Fibroblast of lung (primary cell): ENCODE measurements at regions not wholly inside any gene's neighbourhood (a gene's known extent, or its start where the extent isn't known, plus 50 kb on each side); places are given as distances from the start of the nearest gene placed in this dataset.
"Not testable (repeated sequence)": the region's sequence is repeated elsewhere in the genome, so short reads cannot be mapped to it uniquely, and the experiment has no call there.

Experiments used
- DNase-seq, 2 donors: peaks; one replicate each; pipeline versions ENCODE4 v3.0.0 to v3.0.0-alpha.2; 2010; ENCODE audit warnings: low read depth in 2 of 2
- H2AFZ ChIP-seq: 2 replicates; pipeline ENCODE4 v1.5.1; 2012; ENCODE audit warnings: low read length, control low read depth, inconsistent platforms
- H3K27ac ChIP-seq: 2 replicates; pipeline ENCODE4 v1.5.1; 2011; ENCODE audit warnings: low read length, control low read depth; ENCODE audit not compliant: insufficient read depth
- H3K27me3 ChIP-seq: 2 replicates; pipeline ENCODE4 v1.5.1; 2011; ENCODE audit warnings: mild to moderate bottlenecking, low read length; ENCODE audit not compliant: control insufficient read depth, insufficient read depth
- H3K36me3 ChIP-seq: 2 replicates; pipeline ENCODE4 v1.5.1; 2011; ENCODE audit warnings: low read length; ENCODE audit not compliant: control insufficient read depth, insufficient read depth
- H3K4me1 ChIP-seq: 2 replicates; pipeline ENCODE4 v1.5.1; 2011; ENCODE audit warnings: low read length; ENCODE audit not compliant: control insufficient read depth, insufficient read depth; ENCODE audit errors: extremely low read depth
- H3K4me2 ChIP-seq: 2 replicates; pipeline ENCODE4 v1.5.1; 2011; ENCODE audit warnings: low read length, control low read depth; ENCODE audit not compliant: insufficient read depth; ENCODE audit errors: extremely low read depth
- H3K4me3 ChIP-seq, 4 experiments: fragments of 200-600 bp in 1 of 4; sonication (generic) in 1 of 4; replicated peaks in 1 of 4; 2 replicates each; pipeline ENCODE4 v1.5.1; 2011 to 2016; ENCODE audit warnings: low read length in 4 of 4, low read depth in 3 of 4, mild to moderate bottlenecking in 3 of 4, control low read depth in 2 of 4, inconsistent platforms in 1 of 4, mixed read lengths in 1 of 4; ENCODE audit not compliant: insufficient read depth in 1 of 4; ENCODE audit errors: control extremely low read depth in 1 of 4
- H3K79me2 ChIP-seq: 2 replicates; pipeline ENCODE4 v1.5.1; 2012; ENCODE audit warnings: mild to moderate bottlenecking, low read length, inconsistent platforms; ENCODE audit not compliant: control insufficient read depth, insufficient read depth
- H3K9ac ChIP-seq: 2 replicates; pipeline ENCODE4 v1.5.1; 2011; ENCODE audit warnings: mild to moderate bottlenecking, low read length, control low read depth; ENCODE audit not compliant: insufficient read depth
- H3K9me3 ChIP-seq: 2 replicates; pipeline ENCODE4 v1.5.1; 2012; ENCODE audit warnings: low read depth, low read length; ENCODE audit not compliant: control insufficient read depth, insufficient read depth
- H4K20me1 ChIP-seq: 2 replicates; pipeline ENCODE4 v1.5.1; 2011; ENCODE audit warnings: low read length; ENCODE audit not compliant: control insufficient read depth, insufficient read depth; ENCODE audit errors: extremely low read depth
- CTCF ChIP-seq, 2 donors: IDR thresholded peaks in 1 of 2; conservative IDR thresholded peaks in 1 of 2; 1 replicate in 1 of 2; 2 replicates in 1 of 2; pipeline ENCODE4 v1.5.1; 2011 to 2012; ENCODE audit warnings: low read length in 2 of 2, control low read depth in 1 of 2, inconsistent platforms in 1 of 2, low read depth in 1 of 2, mild to moderate bottlenecking in 1 of 2
- EZH2 ChIP-seq: IDR thresholded peaks from 2 replicates; pipeline ENCODE4 v1.5.1; 2012; ENCODE audit warnings: low read length, control low read depth, mild to moderate bottlenecking; ENCODE audit errors: missing control alignments

- Histone ChIP-seq H3K9ac (no peak overlapping the region), H3K4me3 (no peak overlapping the region), H3K4me2 (no peak overlapping the region), H3K27ac (no peak overlapping the region), H4K20me1 (no peaks in the 10 kb centered on the region), H3K27me3 (no peaks in the 10 kb centered on the region), H3K9me3 (no peaks in the 10 kb centered on the region), H2AFZ (no peak overlapping the region), H3K36me3 (no peaks in the 10 kb centered on the region), H3K79me2 (no peaks in the 10 kb centered on the region), H3K4me1 (no peaks in the 10 kb centered on the region)
- TF ChIP-seq EZH2 (no peak), CTCF (conservative IDR thresholded peaks at IDR 0.05 in 1 of 2, IDR thresholded peaks at IDR 0.05 in 1 of 2; ENCODE audit: low read depth in 1 of 2, low read length in 2 of 2) (no peak)
- no peak for DNase-seq
Observed at GRCh38 chr12:32016680-32017482, 57.7 kb downstream of the RESF1 start.

- Histone ChIP-seq H2AFZ (no peak overlapping the region), H3K9ac (no peak overlapping the region), H3K79me2 (no peaks in the 10 kb centered on the region), H3K36me3 (no peaks in the 10 kb centered on the region), H4K20me1 (no peaks in the 10 kb centered on the region), H3K27ac (no peak overlapping the region), H3K4me2 (no peak overlapping the region), H3K9me3 (no peaks in the 10 kb centered on the region), H3K4me3 (no peak overlapping the region), H3K27me3 (no peaks in the 10 kb centered on the region), H3K4me1 (no peaks in the 10 kb centered on the region)
- DNase-seq = no peak
- TF ChIP-seq EZH2 (no peak), CTCF (conservative IDR thresholded peaks at IDR 0.05 in 1 of 2, IDR thresholded peaks at IDR 0.05 in 1 of 2; ENCODE audit: low read depth in 1 of 2, low read length in 2 of 2) (no peak)
Observed at GRCh38 chr12:32021346-32021773, 62.1 kb downstream of the RESF1 start.

- H3K27me3 ChIP-seq, H3K36me3 ChIP-seq, H4K20me1 ChIP-seq, DNase-seq, H3K27ac ChIP-seq, H3K4me1 ChIP-seq, H3K9me3 ChIP-seq, H3K9ac ChIP-seq, H3K4me2 ChIP-seq, H2AFZ ChIP-seq, H3K79me2 ChIP-seq, H3K4me3 ChIP-seq: not testable (repeated sequence)
Observed at GRCh38 chr12:32022387-32022786, 63.2 kb downstream of the RESF1 start.

- H3K27ac ChIP-seq, H4K20me1 ChIP-seq, H3K27me3 ChIP-seq, H3K9ac ChIP-seq, H3K36me3 ChIP-seq, H3K9me3 ChIP-seq, DNase-seq, H2AFZ ChIP-seq, H3K4me1 ChIP-seq, H3K4me2 ChIP-seq, H3K79me2 ChIP-seq, H3K4me3 ChIP-seq: not testable (repeated sequence)
Observed at GRCh38 chr12:32023861-32024260, 64.6 kb downstream of the RESF1 start.
